Erythroblast (primary cell): ENCODE measurements at regions not wholly inside any gene's neighbourhood (a gene's known extent, or its start where the extent isn't known, plus 50 kb on each side); places are given as distances from the start of the nearest gene placed in this dataset.

Experiments used
- GATA1 ChIP-seq: IDR thresholded peaks from 2 replicates; pipeline ENCODE4 v1.6.1; 2011; ENCODE audit warnings: low read depth, mild to moderate bottlenecking, control low read depth, low read length, moderate library complexity
- POLR2A ChIP-seq: IDR thresholded peaks from 2 replicates; pipeline ENCODE4 v1.6.1; 2011; ENCODE audit warnings: mild to moderate bottlenecking, low read length

DNA sequence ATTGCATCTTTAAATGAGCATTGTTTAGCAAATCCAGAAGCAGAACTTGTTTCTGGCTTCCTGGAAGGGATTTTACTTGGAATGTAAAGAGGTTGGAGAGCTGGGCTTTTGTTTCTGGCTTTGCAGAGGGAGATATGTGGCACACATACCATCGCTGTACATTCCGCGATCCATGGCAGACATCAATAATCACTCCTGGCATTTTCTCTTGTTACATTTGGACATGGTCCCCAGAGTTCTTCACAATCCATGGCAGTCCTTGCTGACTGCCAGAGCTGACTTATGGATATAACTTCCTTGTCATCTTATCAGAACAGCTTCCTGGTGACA is 445.6 kb upstream of the SPRED2 start:
- no peak for TF ChIP-seq POLR2A
- no peak for TF ChIP-seq GATA1
